ENCODE measurements at regions not wholly inside any gene's neighbourhood (a gene's known extent, or its start where the extent isn't known, plus 50 kb on each side); places are given as distances from the start of the nearest gene placed in this dataset.

DNA sequence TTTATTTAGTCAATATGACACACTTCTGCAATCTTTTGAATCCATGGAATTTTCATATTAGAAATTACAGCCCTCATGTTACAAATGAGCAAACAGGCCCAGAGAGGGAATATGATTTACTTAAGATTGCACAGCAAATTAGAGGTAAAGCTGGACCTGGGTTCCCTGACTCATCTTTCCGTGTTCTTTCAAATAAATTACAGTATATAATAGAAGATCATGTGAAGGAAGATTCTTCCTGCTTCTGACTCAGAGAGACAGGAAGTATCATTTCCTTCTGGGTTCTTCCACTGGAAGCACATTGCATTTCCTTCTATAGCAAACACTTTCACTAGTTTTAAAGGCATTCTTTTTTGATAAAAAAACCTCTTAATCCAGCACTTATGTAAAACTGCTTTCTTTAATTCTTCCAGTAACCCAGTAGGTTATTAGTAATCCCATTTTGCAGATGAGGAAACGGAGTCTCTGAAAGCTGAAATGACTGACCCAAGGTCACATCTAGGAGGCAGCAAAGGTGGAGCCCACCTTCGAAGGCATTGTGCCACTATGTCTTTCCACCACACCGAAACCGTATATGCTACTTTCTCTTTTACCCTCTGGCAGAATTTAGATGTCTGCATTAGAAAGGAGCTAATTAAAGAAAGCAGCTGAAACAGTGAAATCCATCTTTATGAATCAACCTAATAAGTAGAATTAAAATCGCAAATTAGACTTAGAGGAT lies 566.7 kb upstream of the KLF4 start:
- Histone ChIP-seq H3K4me1 (ENCODE audit: control insufficient read depth in 2 of 2, insufficient read depth in 2 of 2, low read length in 2 of 2) (no peaks in the 10 kb centered on the region), H3K36me3 (ENCODE audit: control insufficient read depth in 2 of 2, insufficient read depth in 2 of 2, low read length in 1 of 2) (no peaks in the 10 kb centered on the region), H3K27me3 (ENCODE audit: control insufficient read depth in 2 of 2, insufficient read depth in 1 of 2, low read length in 1 of 2) (no peaks in the 10 kb centered on the region), H3K4me3 (ENCODE audit: low read length in 2 of 2) (no peak overlapping the region), H3K27ac (ENCODE audit: low read depth in 1 of 2, low read length in 1 of 2) (no peak overlapping the region), H3K9me3 (ENCODE audit: control insufficient read depth in 2 of 2, insufficient read depth in 1 of 2, low read length in 1 of 2) (no peaks in the 10 kb centered on the region)
- DNase-seq (ENCODE audit: low read depth in 6 of 9, low spot score in 9 of 9) = no peak
- 80% methylated on average over 6 of the region's 6 CpGs for WGBS

- Histone ChIP-seq H3K27ac (ENCODE audit: low read depth in 1 of 2, low read length in 1 of 2) (no peak overlapping the region), H3K27me3 (ENCODE audit: control insufficient read depth in 2 of 2, insufficient read depth in 1 of 2, low read length in 1 of 2) (no peaks in the 10 kb centered on the region), H3K36me3 (ENCODE audit: control insufficient read depth in 2 of 2, insufficient read depth in 2 of 2, low read length in 1 of 2) (no peaks in the 10 kb centered on the region), H3K4me3 (ENCODE audit: low read length in 2 of 2) (no peak overlapping the region), H3K4me1 (ENCODE audit: control insufficient read depth in 2 of 2, insufficient read depth in 2 of 2, low read length in 2 of 2) (no peaks in the 10 kb centered on the region), H3K9me3 (ENCODE audit: control insufficient read depth in 2 of 2, insufficient read depth in 1 of 2, low read length in 1 of 2) (no peaks in the 10 kb centered on the region)
- DNase-seq (ENCODE audit: low read depth in 6 of 9, low spot score in 9 of 9) = no peak
- 81% methylated on average over 3 of the region's 3 CpGs for WGBS
These were observed 564.6 kb upstream of the KLF4 start for GRCh38 chr9:108054131-108054630.

DNA sequence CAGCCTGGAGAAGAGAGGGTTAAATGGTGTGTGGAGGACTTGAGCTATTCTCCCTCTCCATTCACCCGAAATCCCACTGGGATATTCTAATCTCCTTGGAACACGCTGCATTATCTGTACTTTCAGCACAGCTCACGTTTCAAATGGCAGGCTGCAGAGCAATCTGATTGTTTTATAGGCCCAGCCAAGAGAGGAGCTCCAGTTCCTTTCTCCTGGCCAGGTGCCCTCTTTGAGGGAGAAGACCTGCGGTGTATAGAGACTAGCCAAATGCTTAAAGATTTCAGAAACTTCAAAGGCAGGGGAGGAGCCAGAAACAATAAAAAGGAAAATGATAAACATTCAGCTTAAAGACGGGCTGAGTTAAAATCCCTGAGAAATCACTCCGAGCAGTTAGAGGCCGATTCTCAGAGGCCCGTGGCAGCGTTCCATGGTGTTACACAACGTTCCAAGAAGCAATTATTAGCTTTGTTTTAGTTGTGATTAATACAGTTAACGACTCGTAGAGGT lies 564.0 kb upstream of the KLF4 start:
- no peaks in the 10 kb centered on the region for H3K4me1 ChIP-seq (ENCODE audit: control insufficient read depth in 2 of 2, insufficient read depth in 2 of 2, low read length in 2 of 2)
- no peak overlapping the region for H3K4me3 ChIP-seq (ENCODE audit: low read length in 2 of 2)
- no peak overlapping the region for H3K27ac ChIP-seq (ENCODE audit: low read depth in 1 of 2, low read length in 1 of 2)
- DNase-seq (ENCODE audit: low read depth in 6 of 9, low spot score in 9 of 9) = peak in 1 of 9 donors; percentile 15
- no peaks in the 10 kb centered on the region for H3K9me3 ChIP-seq (ENCODE audit: control insufficient read depth in 2 of 2, insufficient read depth in 1 of 2, low read length in 1 of 2)
- H3K27me3 ChIP-seq (ENCODE audit: control insufficient read depth in 2 of 2, insufficient read depth in 1 of 2, low read length in 1 of 2) = no peaks in the 10 kb centered on the region
- H3K36me3 ChIP-seq (ENCODE audit: control insufficient read depth in 2 of 2, insufficient read depth in 2 of 2, low read length in 1 of 2) = no peaks in the 10 kb centered on the region
- 87% methylated on average over 12 of the region's 12 CpGs for WGBS

DNA sequence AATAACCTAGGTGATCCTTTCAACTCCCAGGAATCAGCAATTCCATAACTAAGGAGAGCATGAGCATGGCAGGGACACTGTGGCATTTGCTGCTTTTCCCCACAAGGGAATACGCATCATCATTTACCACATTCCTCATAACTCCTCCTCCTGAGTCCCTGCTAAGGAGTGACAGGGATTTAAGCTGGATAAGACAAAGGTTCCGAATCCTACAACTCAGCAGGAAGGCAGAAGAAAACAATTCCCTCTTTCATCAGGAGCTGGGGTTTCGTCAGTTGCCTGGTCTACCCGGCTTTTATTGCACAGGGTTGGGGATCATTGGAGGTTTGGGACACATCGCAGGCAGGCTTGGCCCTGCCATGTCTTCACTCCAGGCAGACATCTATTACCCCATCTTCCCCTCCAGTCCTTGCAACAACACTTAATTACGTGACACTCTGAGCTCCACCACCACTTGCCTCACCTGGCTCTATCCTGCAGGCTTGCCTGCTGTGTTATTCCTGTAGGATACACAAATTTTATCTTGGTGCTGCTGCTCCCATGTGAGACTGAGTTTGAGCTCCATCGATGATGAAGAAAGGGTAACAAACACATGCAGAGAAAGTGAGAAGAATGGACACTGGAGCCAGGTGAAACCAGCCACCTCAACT lies 563.0 kb upstream of the KLF4 start:
- DNase-seq (ENCODE audit: low read depth in 6 of 9, low spot score in 9 of 9) = no peak
- no peaks in the 10 kb centered on the region for H3K9me3 ChIP-seq (ENCODE audit: control insufficient read depth in 2 of 2, insufficient read depth in 1 of 2, low read length in 1 of 2)
- 94% methylated on average over 7 of the region's 7 CpGs for WGBS
- no peak overlapping the region for H3K4me3 ChIP-seq (ENCODE audit: low read length in 2 of 2)
- no peak overlapping the region for H3K27ac ChIP-seq (ENCODE audit: low read depth in 1 of 2, low read length in 1 of 2)
- no peaks in the 10 kb centered on the region for H3K36me3 ChIP-seq (ENCODE audit: control insufficient read depth in 2 of 2, insufficient read depth in 2 of 2, low read length in 1 of 2)
- H3K27me3 ChIP-seq (ENCODE audit: control insufficient read depth in 2 of 2, insufficient read depth in 1 of 2, low read length in 1 of 2) = no peaks in the 10 kb centered on the region
- H3K4me1 ChIP-seq (ENCODE audit: control insufficient read depth in 2 of 2, insufficient read depth in 2 of 2, low read length in 2 of 2) = no peaks in the 10 kb centered on the region

- no peaks in the 10 kb centered on the region for H3K36me3 ChIP-seq (ENCODE audit: control insufficient read depth in 2 of 2, insufficient read depth in 2 of 2, low read length in 1 of 2)
- H3K4me3 ChIP-seq (ENCODE audit: low read length in 2 of 2) = no peak overlapping the region
- no peaks in the 10 kb centered on the region for H3K27me3 ChIP-seq (ENCODE audit: control insufficient read depth in 2 of 2, insufficient read depth in 1 of 2, low read length in 1 of 2)
- DNase-seq (ENCODE audit: low read depth in 6 of 9, low spot score in 9 of 9) = no peak
- WGBS = 94% methylated on average over 4 of the region's 4 CpGs
- no peaks in the 10 kb centered on the region for H3K4me1 ChIP-seq (ENCODE audit: control insufficient read depth in 2 of 2, insufficient read depth in 2 of 2, low read length in 2 of 2)
- no peaks in the 10 kb centered on the region for H3K9me3 ChIP-seq (ENCODE audit: control insufficient read depth in 2 of 2, insufficient read depth in 1 of 2, low read length in 1 of 2)
- H3K27ac ChIP-seq (ENCODE audit: low read depth in 1 of 2, low read length in 1 of 2) = no peak overlapping the region
These were observed 561.3 kb upstream of the KLF4 start for GRCh38 chr9:108050894-108051293.

DNA sequence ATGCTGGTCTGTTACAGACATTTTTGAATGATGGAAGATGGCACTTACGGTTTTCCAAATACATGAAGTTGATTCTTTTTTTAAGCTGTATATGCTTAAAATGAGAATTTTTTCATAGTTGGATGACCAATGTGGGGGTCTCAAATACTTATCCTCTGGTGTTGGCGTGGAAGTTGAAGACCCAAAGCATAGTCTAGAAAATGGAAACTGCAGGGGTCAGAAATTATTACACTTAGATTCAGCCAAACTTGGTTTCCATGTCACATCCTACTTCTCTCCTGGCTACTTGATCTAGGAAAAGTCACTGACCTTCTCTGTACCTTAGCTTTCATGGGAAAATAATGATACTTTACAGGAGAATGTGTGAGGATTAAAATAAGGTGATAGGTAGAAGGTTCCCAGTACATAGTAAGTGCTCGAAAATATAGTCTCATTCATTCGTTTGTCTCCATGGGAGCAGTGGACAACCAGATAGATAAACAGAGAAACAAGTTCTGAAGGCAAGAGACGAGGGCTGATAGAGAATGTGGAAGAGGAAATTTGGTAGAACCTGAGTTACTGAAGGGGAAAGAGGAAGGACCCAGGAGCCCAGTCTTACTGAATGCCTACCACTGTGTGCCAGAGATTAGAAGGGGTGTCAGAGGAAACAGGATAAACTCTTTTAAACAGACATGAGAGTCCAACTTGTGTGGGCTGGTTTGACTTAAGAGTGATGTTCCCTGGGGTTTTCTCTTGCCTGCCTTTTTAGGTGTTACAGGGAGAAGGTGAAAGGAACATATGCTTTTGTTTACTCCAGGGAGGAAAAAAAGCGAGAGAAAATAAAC lies 560.3 kb upstream of the KLF4 start:
- 91% methylated on average over 6 of the region's 6 CpGs for WGBS
- no peaks in the 10 kb centered on the region for H3K36me3 ChIP-seq (ENCODE audit: control insufficient read depth in 2 of 2, insufficient read depth in 2 of 2, low read length in 1 of 2)
- H3K4me1 ChIP-seq (ENCODE audit: control insufficient read depth in 2 of 2, insufficient read depth in 2 of 2, low read length in 2 of 2) = no peaks in the 10 kb centered on the region

GRCh38 chr9:108049026-108049607 lies 559.5 kb upstream of the KLF4 start:
- H3K4me3 ChIP-seq (ENCODE audit: low read length in 2 of 2) = no peak overlapping the region
- DNase-seq (ENCODE audit: low read depth in 6 of 9, low spot score in 9 of 9) = no peak
- H3K27me3 ChIP-seq (ENCODE audit: control insufficient read depth in 2 of 2, insufficient read depth in 1 of 2, low read length in 1 of 2) = no peaks in the 10 kb centered on the region
- H3K9me3 ChIP-seq (ENCODE audit: control insufficient read depth in 2 of 2, insufficient read depth in 1 of 2, low read length in 1 of 2) = peaks cover 0 to 4% of the 10 kb centered on the region in 2 donors
- H3K36me3 ChIP-seq (ENCODE audit: control insufficient read depth in 2 of 2, insufficient read depth in 2 of 2, low read length in 1 of 2) = no peaks in the 10 kb centered on the region
- no peaks in the 10 kb centered on the region for H3K4me1 ChIP-seq (ENCODE audit: control insufficient read depth in 2 of 2, insufficient read depth in 2 of 2, low read length in 2 of 2)
- H3K27ac ChIP-seq (ENCODE audit: low read depth in 1 of 2, low read length in 1 of 2) = no peak overlapping the region
- WGBS = 68% methylated on average over 7 of the region's 7 CpGs

More for the DNA sequence above, 560.3 kb upstream of the KLF4 start:
- DNase-seq (ENCODE audit: low read depth in 6 of 9, low spot score in 9 of 9) = no peak
- Histone ChIP-seq H3K4me3 (ENCODE audit: low read length in 2 of 2) (no peak overlapping the region), H3K9me3 (ENCODE audit: control insufficient read depth in 2 of 2, insufficient read depth in 1 of 2, low read length in 1 of 2) (no peaks in the 10 kb centered on the region), H3K27me3 (ENCODE audit: control insufficient read depth in 2 of 2, insufficient read depth in 1 of 2, low read length in 1 of 2) (no peaks in the 10 kb centered on the region), H3K27ac (ENCODE audit: low read depth in 1 of 2, low read length in 1 of 2) (no peak overlapping the region)

DNA sequence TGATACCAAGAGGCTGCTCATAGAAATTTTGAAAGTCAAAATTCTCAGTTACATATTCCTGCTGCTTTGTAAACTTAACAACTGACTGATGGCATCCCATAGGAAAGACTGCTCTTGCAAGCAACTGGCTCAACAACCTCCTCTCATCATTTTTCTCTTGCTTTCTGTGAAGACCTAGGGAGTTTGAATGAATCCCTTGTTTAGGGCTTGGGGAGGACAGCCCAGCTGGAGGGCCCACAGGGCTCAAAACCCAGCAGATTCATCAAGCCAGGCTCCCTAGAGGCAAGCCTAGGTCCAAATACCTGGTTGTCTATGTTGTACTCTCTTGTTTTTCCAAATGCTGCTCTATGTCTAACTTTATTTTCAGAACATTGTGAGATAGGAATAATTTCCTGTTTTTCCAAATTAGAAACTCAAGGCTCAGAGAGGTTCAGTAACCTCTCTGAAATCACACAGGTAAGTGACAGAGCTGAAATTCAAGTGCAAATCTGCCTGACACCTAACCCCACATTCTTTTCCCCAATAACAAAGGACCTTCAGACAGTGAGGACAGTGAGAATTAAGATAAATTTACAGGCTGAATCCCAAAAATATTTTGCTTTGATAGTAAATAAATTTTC lies 558.9 kb upstream of the KLF4 start:
- DNase-seq (ENCODE audit: low read depth in 6 of 9, low spot score in 9 of 9) = no peak
- H3K36me3 ChIP-seq (ENCODE audit: control insufficient read depth in 2 of 2, insufficient read depth in 2 of 2, low read length in 1 of 2) = no peaks in the 10 kb centered on the region
- no peaks in the 10 kb centered on the region for H3K4me1 ChIP-seq (ENCODE audit: control insufficient read depth in 2 of 2, insufficient read depth in 2 of 2, low read length in 2 of 2)
- H3K9me3 ChIP-seq (ENCODE audit: control insufficient read depth in 2 of 2, insufficient read depth in 1 of 2, low read length in 1 of 2) = peaks cover 0 to 4% of the 10 kb centered on the region in 2 donors
- H3K27me3 ChIP-seq (ENCODE audit: control insufficient read depth in 2 of 2, insufficient read depth in 1 of 2, low read length in 1 of 2) = no peaks in the 10 kb centered on the region
- H3K4me3 ChIP-seq (ENCODE audit: low read length in 2 of 2) = no peak overlapping the region
- H3K27ac ChIP-seq (ENCODE audit: low read depth in 1 of 2, low read length in 1 of 2) = no peak overlapping the region
